Tibial nerve (tissue), 4 donors: ENCODE measurements at regions not wholly inside any gene's neighbourhood (a gene's known extent, or its start where the extent isn't known, plus 50 kb on each side); places are given as distances from the start of the nearest gene placed in this dataset.

Experiments used
- DNase-seq, 2 donors: peaks; one replicate each; pipeline ENCODE4 v3.0.0-alpha.2; 2019; ENCODE audit warnings: low spot score in 2 of 2
- H3K27ac ChIP-seq, 4 donors: fragments of 200-600 bp; sonication (generic) in 3 of 4; one replicate each; pipeline ENCODE4 v1.5.1; 2017 to 2019; ENCODE audit warnings: mild to moderate bottlenecking in 1 of 4
- H3K27me3 ChIP-seq, 2 donors: fragments of 200-600 bp; sonication (generic) in 1 of 2; one replicate each; pipeline versions ENCODE4 v1.5.1 to v1.6.0; 2017 to 2019
- H3K36me3 ChIP-seq, 3 donors: fragments of 200-600 bp; sonication (generic); one replicate each; pipeline ENCODE4 v1.5.1; 2018 to 2019
- H3K4me1 ChIP-seq, 4 donors: fragments of 200-600 bp; sonication (generic) in 3 of 4; one replicate each; pipeline ENCODE4 v1.5.1; 2017 to 2019
- H3K4me3 ChIP-seq, 4 donors: fragments of 200-600 bp; sonication (generic) in 3 of 4; one replicate each; pipeline ENCODE4 v1.5.1; 2017 to 2019; ENCODE audit warnings: mild to moderate bottlenecking in 1 of 4, moderate library complexity in 1 of 4
- H3K9me3 ChIP-seq, 4 donors: fragments of 200-600 bp; sonication (generic) in 3 of 4; one replicate each; pipeline ENCODE4 v1.5.1; 2017 to 2019
- EP300 ChIP-seq, 2 donors: sonication (generic); formaldehyde crosslinking; IDR thresholded peaks; one replicate each; pipeline ENCODE4 v1.6.1; 2017; ENCODE audit warnings: antibody characterized with exemption in 2 of 2, mild to moderate bottlenecking in 1 of 2
- POLR2A ChIP-seq, 2 donors: fragments of 450-650 bp; IDR thresholded peaks; one replicate each; pipeline ENCODE4 v1.6.1; 2017; ENCODE audit warnings: antibody characterized with exemption in 2 of 2, mild to moderate bottlenecking in 2 of 2, moderate library complexity in 2 of 2
- WGBS, 2 donors: methylation state at CpG; one replicate each; pipeline ENCODE4 v1.1.5; 2018; 5-methylcytosine and 5-hydroxymethylcytosine counted together
- TF ChIP-seq, protein P1 (sequence below), 5 experiments: fragments of 200-600 bp in 3 of 5; fragments of 450-650 bp in 2 of 5; sonication (generic) in 3 of 5; IDR thresholded peaks; one replicate each; pipeline ENCODE4 v1.5.1; 2016 to 2019; ENCODE audit warnings: antibody characterized with exemption in 5 of 5, mild to moderate bottlenecking in 3 of 5, moderate library complexity in 2 of 5

DNA sequence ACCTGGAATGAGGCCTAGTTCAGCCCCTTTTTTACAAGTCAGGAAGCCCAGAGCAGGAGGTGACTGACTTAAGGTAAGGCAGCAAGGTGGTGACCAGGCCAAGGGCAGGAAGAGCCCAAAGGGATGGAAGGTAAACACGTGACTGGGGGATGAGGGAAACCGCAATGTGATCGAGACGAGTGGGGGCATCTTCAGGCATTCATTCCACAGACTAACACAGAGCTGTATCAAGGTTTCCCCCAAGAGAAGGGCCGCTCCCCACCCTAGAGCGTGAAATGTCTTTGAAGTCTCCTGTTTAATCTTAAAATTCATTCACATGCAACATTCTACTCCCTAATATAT is 76.3 kb upstream of the PIM1 start:
- Histone ChIP-seq H3K27ac (no peak overlapping the region), H3K27me3 (no peaks in the 10 kb centered on the region), H3K9me3 (no peaks in the 10 kb centered on the region), H3K4me1 (peaks cover 0 to 11% (median 0%) of the 10 kb centered on the region in 4 donors), H3K4me3 (no peak overlapping the region), H3K36me3 (no peaks in the 10 kb centered on the region)
- WGBS, 2 donors: 76 to 77% methylated on average over 6 of the region's 6 CpGs
- TF ChIP-seq, protein P1, sequence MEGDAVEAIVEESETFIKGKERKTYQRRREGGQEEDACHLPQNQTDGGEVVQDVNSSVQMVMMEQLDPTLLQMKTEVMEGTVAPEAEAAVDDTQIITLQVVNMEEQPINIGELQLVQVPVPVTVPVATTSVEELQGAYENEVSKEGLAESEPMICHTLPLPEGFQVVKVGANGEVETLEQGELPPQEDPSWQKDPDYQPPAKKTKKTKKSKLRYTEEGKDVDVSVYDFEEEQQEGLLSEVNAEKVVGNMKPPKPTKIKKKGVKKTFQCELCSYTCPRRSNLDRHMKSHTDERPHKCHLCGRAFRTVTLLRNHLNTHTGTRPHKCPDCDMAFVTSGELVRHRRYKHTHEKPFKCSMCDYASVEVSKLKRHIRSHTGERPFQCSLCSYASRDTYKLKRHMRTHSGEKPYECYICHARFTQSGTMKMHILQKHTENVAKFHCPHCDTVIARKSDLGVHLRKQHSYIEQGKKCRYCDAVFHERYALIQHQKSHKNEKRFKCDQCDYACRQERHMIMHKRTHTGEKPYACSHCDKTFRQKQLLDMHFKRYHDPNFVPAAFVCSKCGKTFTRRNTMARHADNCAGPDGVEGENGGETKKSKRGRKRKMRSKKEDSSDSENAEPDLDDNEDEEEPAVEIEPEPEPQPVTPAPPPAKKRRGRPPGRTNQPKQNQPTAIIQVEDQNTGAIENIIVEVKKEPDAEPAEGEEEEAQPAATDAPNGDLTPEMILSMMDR (IDR thresholded peaks at IDR 0.05): no peak
- TF ChIP-seq EP300 (IDR thresholded peaks at IDR 0.05) (no peak), POLR2A (IDR thresholded peaks at IDR 0.05) (no peak)
- DNase-seq: no peak

DNA sequence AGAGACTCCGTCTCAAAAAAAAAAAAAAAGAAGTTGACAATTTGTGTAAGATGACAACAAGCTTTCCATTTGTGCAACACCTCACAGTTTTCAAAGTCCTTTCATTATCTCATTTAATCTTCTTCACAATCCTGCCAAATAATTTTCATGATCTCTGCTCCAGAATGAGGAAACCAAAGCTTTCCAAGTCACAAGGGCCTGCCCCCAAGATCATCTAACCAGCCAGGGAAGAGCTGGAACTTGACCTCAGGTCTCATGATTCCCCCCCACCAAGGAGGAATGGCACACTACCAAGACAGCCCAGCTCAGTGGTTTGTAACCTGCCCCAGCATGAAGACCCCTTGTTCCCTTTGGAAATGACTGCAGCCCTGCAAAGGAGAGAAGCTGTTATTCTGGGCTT is 74.0 kb upstream of the PIM1 start:
- 63 to 75% methylated on average over 1 of the region's 1 CpG for WGBS, 2 donors
- Histone ChIP-seq H3K4me3 (no peak overlapping the region), H3K27me3 (no peaks in the 10 kb centered on the region), H3K4me1 (peaks cover 0 to 11% (median 0%) of the 10 kb centered on the region in 4 donors), H3K36me3 (no peaks in the 10 kb centered on the region), H3K27ac (peak overlapping the region in 1 of 4 donors; percentile 33), H3K9me3 (no peaks in the 10 kb centered on the region)
- TF ChIP-seq POLR2A (IDR thresholded peaks at IDR 0.05) (no peak), EP300 (IDR thresholded peaks at IDR 0.05) (peak in 1 of 2 donors; percentile 53)
- TF ChIP-seq, protein P1 (IDR thresholded peaks at IDR 0.05): no peak
- no peak for DNase-seq

DNA sequence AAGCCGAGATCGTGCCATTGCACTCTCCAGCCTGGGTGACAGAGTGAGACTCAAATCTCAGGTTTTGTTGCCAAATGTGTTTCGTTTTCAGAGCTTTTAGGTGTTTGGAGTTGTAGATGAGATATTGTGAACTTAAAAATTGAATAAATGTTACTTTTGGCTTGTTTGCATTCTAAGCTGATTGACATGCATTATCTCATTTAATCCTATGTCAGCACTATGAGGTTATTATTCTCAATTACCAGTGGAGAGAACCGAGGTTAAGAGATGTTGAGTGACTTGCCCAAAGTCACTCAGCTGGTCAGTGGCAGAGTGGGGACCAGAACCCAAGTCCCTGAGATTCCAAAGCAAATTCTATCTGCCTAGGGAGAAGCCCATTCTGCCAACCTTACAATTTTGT is 72.6 kb upstream of the PIM1 start:
- H3K9me3 ChIP-seq: no peaks in the 10 kb centered on the region
- H3K4me1 ChIP-seq: peaks cover 0 to 17% (median 4%) of the 10 kb centered on the region in 4 donors
- H3K4me3 ChIP-seq: no peak overlapping the region
- whole genome bisulfite sequencing, 2 donors: 89 to 92% methylated on average over 4 of the region's 4 CpGs
- TF ChIP-seq, protein P1 (IDR thresholded peaks at IDR 0.05): no peak
- TF ChIP-seq EP300 (IDR thresholded peaks at IDR 0.05): no peak
- no peak for TF ChIP-seq POLR2A (IDR thresholded peaks at IDR 0.05)
- no peaks in the 10 kb centered on the region for H3K36me3 ChIP-seq
- no peaks in the 10 kb centered on the region for H3K27me3 ChIP-seq
- no peak for DNase-seq
- no peak overlapping the region for H3K27ac ChIP-seq

DNA sequence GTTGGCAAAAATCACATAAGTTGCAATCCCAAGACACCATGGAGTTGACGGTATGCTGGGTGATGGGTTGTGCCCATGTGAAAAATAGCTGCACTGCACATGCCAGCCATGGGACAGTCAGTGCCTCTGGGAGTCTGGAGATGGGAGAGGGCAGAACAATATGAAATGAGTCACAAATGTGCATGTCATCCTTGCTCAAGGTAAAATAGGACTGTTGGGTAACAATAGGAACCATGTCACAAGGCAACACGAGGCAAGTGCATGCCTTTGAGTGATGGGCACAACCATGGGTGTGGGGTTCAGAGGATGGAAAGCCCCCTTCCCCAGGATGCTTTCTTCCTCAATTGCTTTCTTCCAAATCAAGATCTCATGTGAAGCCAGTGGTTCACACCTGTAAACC is 70.5 kb upstream of the PIM1 start:
- peaks cover 0 to 26% (median 19%) of the 10 kb centered on the region in 4 donors for H3K4me1 ChIP-seq
- TF ChIP-seq POLR2A (IDR thresholded peaks at IDR 0.05) (no peak), EP300 (IDR thresholded peaks at IDR 0.05) (no peak)
- TF ChIP-seq, protein P1 (IDR thresholded peaks at IDR 0.05): no peak
- H3K27me3 ChIP-seq: no peaks in the 10 kb centered on the region
- no peak overlapping the region for H3K4me3 ChIP-seq
- no peaks in the 10 kb centered on the region for H3K9me3 ChIP-seq
- DNase-seq: no peak
- H3K36me3 ChIP-seq: no peaks in the 10 kb centered on the region
- no peak overlapping the region for H3K27ac ChIP-seq
- 59 to 61% methylated on average over 2 of the region's 2 CpGs for WGBS, 2 donors

DNA sequence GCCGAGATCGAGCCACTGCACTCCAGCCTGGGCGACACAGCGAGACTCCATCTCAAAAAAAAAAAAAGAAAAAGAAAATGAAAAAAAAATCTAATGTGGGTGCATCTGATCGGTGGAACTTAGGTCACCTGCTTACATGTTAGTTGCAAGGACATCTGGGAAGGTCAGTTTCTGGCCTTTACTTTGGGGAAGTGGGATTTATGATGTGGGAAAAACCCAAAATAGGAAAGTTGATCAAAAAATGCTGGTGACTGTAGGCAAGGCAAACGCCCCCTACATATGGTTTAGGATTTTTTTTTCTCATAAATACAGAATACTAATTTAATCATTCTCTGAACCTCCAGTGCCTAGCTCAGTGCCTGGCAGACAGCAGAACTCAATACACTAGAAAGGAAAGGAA is 69.2 kb upstream of the PIM1 start:
- Histone ChIP-seq H3K27me3 (no peaks in the 10 kb centered on the region), H3K36me3 (no peaks in the 10 kb centered on the region), H3K4me1 (peaks cover 0 to 30% (median 22%) of the 10 kb centered on the region in 4 donors), H3K9me3 (no peaks in the 10 kb centered on the region), H3K4me3 (no peak overlapping the region), H3K27ac (no peak overlapping the region)
- no peak for DNase-seq
- WGBS, 2 donors: 85 to 87% methylated on average over 6 of the region's 6 CpGs
- TF ChIP-seq, protein P1 (IDR thresholded peaks at IDR 0.05): no peak
- TF ChIP-seq EP300 (IDR thresholded peaks at IDR 0.05) (no peak), POLR2A (IDR thresholded peaks at IDR 0.05) (no peak)
